Astrocyte of the cerebellum (primary cell): ENCODE measurements at regions not wholly inside any gene's neighbourhood (a gene's known extent, or its start where the extent isn't known, plus 50 kb on each side); places are given as distances from the start of the nearest gene placed in this dataset.
A peak's percentile ranks its signal among the peaks of the same experiment; 100 is the strongest.

Experiments used
- DNase-seq: peaks from one replicate; pipeline ENCODE4 v3.0.0-alpha.2; 2011; ENCODE audit warnings: low read depth
- H3K4me3 ChIP-seq: 2 replicates; pipeline ENCODE4 v1.5.1; 2011; ENCODE audit warnings: mild to moderate bottlenecking, low read depth, low read length, moderate library complexity
- CTCF ChIP-seq: IDR thresholded peaks from 2 replicates; pipeline ENCODE4 v1.5.1; 2012; ENCODE audit warnings: low read length, low read depth, moderate library complexity, mild to moderate bottlenecking; ENCODE audit errors: missing control alignments
- in situ Hi-C: cut with HindIII; loops from 2 replicates; pipeline ENCODE4 v1.10.0; 2017; ENCODE audit warnings: low sequenced_read_pairs

GRCh38 chr2:156903335-156903734 is 354.2 kb upstream of the GALNT5 start:
- no peak for TF ChIP-seq CTCF
- no peak overlapping the region for H3K4me3 ChIP-seq
- DNase-seq: no peak
- in situ Hi-C loops: no loop called here

GRCh38 chr2:156907806-156908205 is 349.7 kb upstream of the GALNT5 start:
- no peak overlapping the region for H3K4me3 ChIP-seq
- TF ChIP-seq CTCF: no peak
- in situ Hi-C loops: no loop called here
- no peak for DNase-seq

GRCh38 chr2:156908825-156909224 is 348.7 kb upstream of the GALNT5 start:
- in situ Hi-C loops: no loop called here
- no peak overlapping the region for H3K4me3 ChIP-seq
- TF ChIP-seq CTCF: no peak
- peak; percentile 79 for DNase-seq

GRCh38 chr2:156909983-156910382 is 347.5 kb upstream of the GALNT5 start:
- no peak for DNase-seq
- in situ Hi-C loops: no loop called here
- no peak for TF ChIP-seq CTCF
- no peak overlapping the region for H3K4me3 ChIP-seq

- no peak for TF ChIP-seq CTCF
- no peak for DNase-seq
- H3K4me3 ChIP-seq: no peak overlapping the region
- in situ Hi-C loops: no loop called here
Measured at GRCh38 chr2:156915332-156915731, 342.2 kb upstream of the GALNT5 start.

- H3K4me3 ChIP-seq: no peak overlapping the region
- TF ChIP-seq CTCF: no peak
- in situ Hi-C loops: no loop called here
- DNase-seq: no peak
Measured at GRCh38 chr2:156918410-156918809, 339.1 kb upstream of the GALNT5 start.

GRCh38 chr2:156930423-156930822 is 327.1 kb upstream of the GALNT5 start:
- DNase-seq: no peak
- H3K4me3 ChIP-seq: no peak overlapping the region
- TF ChIP-seq CTCF: no peak
- in situ Hi-C loops: no loop called here
